GM18502 (cell line): ENCODE measurements at regions not wholly inside any gene's neighbourhood (a gene's known extent, or its start where the extent isn't known, plus 50 kb on each side); places are given as distances from the start of the nearest gene placed in this dataset.

Experiments used
- ATAC-seq: cut with Tn5 transposase; IDR thresholded peaks from one replicate; pipeline ENCODE4 v1.9.1; 2021; ENCODE audit warnings: mild to moderate bottlenecking; ENCODE audit not compliant: unreplicated experiment, poor library complexity

GRCh38 chr2:235287375-235287733, 206.5 kb upstream of the AGAP1 start:
- no peak for ATAC-seq

- no peak for ATAC-seq
These were observed 202.4 kb upstream of the AGAP1 start for GRCh38 chr2:235291461-235291860.

- ATAC-seq = no peak
These were observed 200.8 kb upstream of the AGAP1 start for GRCh38 chr2:235293061-235293460.

- no peak for ATAC-seq
These were observed 198.0 kb upstream of the AGAP1 start for GRCh38 chr2:235295831-235296230.

GRCh38 chr2:235300368-235301201, 193.3 kb upstream of the AGAP1 start:
- no peak for ATAC-seq

GRCh38 chr2:235301202-235302076, 192.4 kb upstream of the AGAP1 start:
- no peak for ATAC-seq

GRCh38 chr2:235302263-235302662, 191.6 kb upstream of the AGAP1 start:
- ATAC-seq = no peak

GRCh38 chr2:235303499-235304291, 190.1 kb upstream of the AGAP1 start:
- ATAC-seq = no peak

GRCh38 chr2:235305678-235306077, 188.2 kb upstream of the AGAP1 start:
- no peak for ATAC-seq

GRCh38 chr2:235311044-235311443, 182.8 kb upstream of the AGAP1 start:
- no peak for ATAC-seq

GRCh38 chr2:235312571-235312970, 181.3 kb upstream of the AGAP1 start:
- no peak for ATAC-seq

GRCh38 chr2:235314371-235314930, 179.4 kb upstream of the AGAP1 start:
- ATAC-seq = no peak

GRCh38 chr2:235319095-235319494, 174.7 kb upstream of the AGAP1 start:
- no peak for ATAC-seq

GRCh38 chr2:235320326-235320725, 173.5 kb upstream of the AGAP1 start:
- no peak for ATAC-seq

- ATAC-seq = no peak
These were observed 169.5 kb upstream of the AGAP1 start for GRCh38 chr2:235324324-235324723.

- ATAC-seq = no peak
These were observed 168.7 kb upstream of the AGAP1 start for GRCh38 chr2:235325151-235325550.

GRCh38 chr2:235328991-235329390, 164.9 kb upstream of the AGAP1 start:
- ATAC-seq = no peak

- no peak for ATAC-seq
These were observed 162.9 kb upstream of the AGAP1 start for GRCh38 chr2:235330775-235331451.

GRCh38 chr2:235332240-235332890, 161.5 kb upstream of the AGAP1 start:
- no peak for ATAC-seq
